ENCODE measurements at regions not wholly inside any gene's neighbourhood (a gene's known extent, or its start where the extent isn't known, plus 50 kb on each side); places are given as distances from the start of the nearest gene placed in this dataset.
"Not testable (repeated sequence)": the region's sequence is repeated elsewhere in the genome, so short reads cannot be mapped to it uniquely, and the experiment has no call there.

GRCh38 chr4:27123123-27123768, 262.6 kb downstream of the STIM2 start:
- no peak for DNase-seq (ENCODE audit: low spot score in 2 of 2)
- H3K36me3 ChIP-seq = no peaks in the 10 kb centered on the region
- H3K27ac ChIP-seq = no peak overlapping the region
- intact Hi-C loops (cut with DNase I) = no loop called here
- no peak for TF ChIP-seq CTCF (IDR thresholded peaks at IDR 0.05)
- H3K27me3 ChIP-seq = no peaks in the 10 kb centered on the region
- no peaks in the 10 kb centered on the region for H3K9me3 ChIP-seq
- H3K4me3 ChIP-seq = no peak overlapping the region
- no peaks in the 10 kb centered on the region for H3K4me1 ChIP-seq

GRCh38 chr4:27123769-27124124, 263.1 kb downstream of the STIM2 start:
- no peak for TF ChIP-seq CTCF (IDR thresholded peaks at IDR 0.05)
- intact Hi-C loops (cut with DNase I) = no loop called here
- H3K27me3 ChIP-seq = no peaks in the 10 kb centered on the region
- H3K36me3 ChIP-seq = no peaks in the 10 kb centered on the region
- no peaks in the 10 kb centered on the region for H3K4me1 ChIP-seq
- no peak overlapping the region for H3K4me3 ChIP-seq
- no peaks in the 10 kb centered on the region for H3K9me3 ChIP-seq
- H3K27ac ChIP-seq = no peak overlapping the region
- DNase-seq (ENCODE audit: low spot score in 2 of 2) = no peak

GRCh38 chr4:27126895-27127294, 266.3 kb downstream of the STIM2 start:
- H3K4me3 ChIP-seq; H3K4me1 ChIP-seq; H3K27ac ChIP-seq; H3K36me3 ChIP-seq; H3K9me3 ChIP-seq; DNase-seq (ENCODE audit: low spot score in 2 of 2); H3K27me3 ChIP-seq; intact Hi-C loops (cut with DNase I): not testable (repeated sequence)

- Histone ChIP-seq H3K4me3 (no peak overlapping the region), H3K27me3 (no peaks in the 10 kb centered on the region), H3K9me3 (no peaks in the 10 kb centered on the region), H3K4me1 (no peaks in the 10 kb centered on the region), H3K27ac (no peak overlapping the region), H3K36me3 (no peaks in the 10 kb centered on the region)
- TF ChIP-seq CTCF (IDR thresholded peaks at IDR 0.05) = no peak
- intact Hi-C loops (cut with DNase I) = no loop called here
- DNase-seq (ENCODE audit: low spot score in 2 of 2) = no peak
Observed at GRCh38 chr4:27128443-27128842, 267.8 kb downstream of the STIM2 start.

- intact Hi-C loops (cut with DNase I) = no loop called here
- Histone ChIP-seq H3K27ac (no peak overlapping the region), H3K9me3 (no peaks in the 10 kb centered on the region), H3K4me1 (no peaks in the 10 kb centered on the region), H3K4me3 (no peak overlapping the region), H3K27me3 (no peaks in the 10 kb centered on the region), H3K36me3 (no peaks in the 10 kb centered on the region)
- no peak for TF ChIP-seq CTCF (IDR thresholded peaks at IDR 0.05)
- no peak for DNase-seq (ENCODE audit: low spot score in 2 of 2)
Observed at GRCh38 chr4:27129871-27130366, 269.3 kb downstream of the STIM2 start.

- no peak overlapping the region for H3K4me3 ChIP-seq
- no peaks in the 10 kb centered on the region for H3K36me3 ChIP-seq
- no peaks in the 10 kb centered on the region for H3K4me1 ChIP-seq
- no peak for TF ChIP-seq CTCF (IDR thresholded peaks at IDR 0.05)
- no peak for DNase-seq (ENCODE audit: low spot score in 2 of 2)
- H3K27ac ChIP-seq = no peak overlapping the region
- H3K27me3 ChIP-seq = no peaks in the 10 kb centered on the region
- no peaks in the 10 kb centered on the region for H3K9me3 ChIP-seq
- intact Hi-C loops (cut with DNase I) = no loop called here
Observed at GRCh38 chr4:27132497-27132896, 271.9 kb downstream of the STIM2 start.

Measured in ascending aorta (tissue), 2 donors.